T-cell (primary cell): ENCODE measurements at regions not wholly inside any gene's neighbourhood (a gene's known extent, or its start where the extent isn't known, plus 50 kb on each side); places are given as distances from the start of the nearest gene placed in this dataset.

Source experiments
- ATAC-seq, 4 experiments: fragments of 200-7000 bp in 3 of 4; fragments of 150-1000 bp in 1 of 4; cut with Tn5 transposase; replicated peaks in 1 of 4; 1 replicate in 3 of 4; 2 replicates in 1 of 4; pipeline ENCODE4 v1.10.0; 2021; ENCODE audit warnings: moderate library complexity in 3 of 4, mild to moderate bottlenecking in 2 of 4, moderate number of reproducible peaks in 1 of 4
- CTCF ChIA-PET, 2 donors: fragments of 300-600 bp; sonication (Branson Sonifier 250); formaldehyde crosslinking; loops; one replicate each; lab custom pipeline; 2022; ENCODE audit warnings: antibody characterized with exemption in 2 of 2; lab: Charles Lee
- POLR2A ChIA-PET, 2 donors: fragments of 300-600 bp; sonication (Branson Sonifier 250); formaldehyde crosslinking; loops; one replicate each; lab custom pipeline; 2022; ENCODE audit warnings: antibody characterized with exemption in 2 of 2; lab: Charles Lee
- DNase-seq, 35 experiments: peaks; one replicate each; pipeline versions ENCODE4 v3.0.0 to v3.0.0-alpha.2; 2013 to 2023
- H3K27ac ChIP-seq: one replicate; pipeline ENCODE4 v1.5.1; 2013; ENCODE audit warnings: low read length
- H3K27me3 ChIP-seq, 2 experiments: replicated peaks in 1 of 2; 1 replicate in 1 of 2; 2 replicates in 1 of 2; pipeline versions ENCODE4 v1.6.1 to v1.7.0; 2013; ENCODE audit warnings: low read length in 1 of 2, mixed read lengths in 1 of 2; ENCODE audit not compliant: control insufficient read depth in 2 of 2, insufficient read depth in 2 of 2; ENCODE audit errors: extremely low read depth in 1 of 2
- H3K36me3 ChIP-seq, 2 donors: 1 replicate in 1 of 2; 2 replicates in 1 of 2; pipeline versions ENCODE4 v1.6.1 to v1.7.0; 2013; ENCODE audit warnings: low read length in 1 of 2; ENCODE audit not compliant: control insufficient read depth in 2 of 2, insufficient read depth in 1 of 2; ENCODE audit errors: extremely low read depth in 1 of 2
- H3K4me1 ChIP-seq, 2 experiments: 1 replicate in 1 of 2; 2 replicates in 1 of 2; pipeline versions ENCODE4 v1.6.1 to v1.7.0; 2013; ENCODE audit warnings: low read length in 2 of 2, mixed read lengths in 1 of 2; ENCODE audit not compliant: insufficient read depth in 2 of 2, control insufficient read depth in 1 of 2; ENCODE audit errors: extremely low read depth in 1 of 2
- H3K4me3 ChIP-seq, 2 donors: 1 replicate in 1 of 2; 2 replicates in 1 of 2; pipeline versions ENCODE4 v1.5.1 to v1.7.0; 2013; ENCODE audit warnings: mild to moderate bottlenecking in 2 of 2, low read length in 1 of 2, moderate library complexity in 1 of 2; ENCODE audit not compliant: control insufficient read depth in 1 of 2; ENCODE audit errors: extremely low read depth in 1 of 2
- H3K9me3 ChIP-seq: 2 replicates; pipeline ENCODE4 v1.7.0; 2013
- H3K27ac Mint-ChIP-seq, 2 donors: one replicate each; pipeline ENCODE4 v1.8.0; 2020 to 2021; ENCODE audit warnings: mild to moderate bottlenecking in 2 of 2, mixed read lengths in 2 of 2
- H3K27me3 Mint-ChIP-seq, 2 donors: one replicate each; pipeline ENCODE4 v1.8.0; 2021 to 2022; ENCODE audit warnings: mixed read lengths in 2 of 2
- H3K36me3 Mint-ChIP-seq: one replicate; pipeline ENCODE4 v1.8.0; 2021; ENCODE audit warnings: mixed read lengths
- H3K4me1 Mint-ChIP-seq, 3 donors: one replicate each; pipeline ENCODE4 v1.8.0; 2020 to 2022; ENCODE audit warnings: mixed read lengths in 3 of 3, mild to moderate bottlenecking in 1 of 3
- H3K4me3 Mint-ChIP-seq, 3 donors: one replicate each; pipeline ENCODE4 v1.8.0; 2020 to 2022; ENCODE audit warnings: mild to moderate bottlenecking in 3 of 3, mixed read lengths in 3 of 3, moderate library complexity in 3 of 3
- H3K9me3 Mint-ChIP-seq, 3 donors: one replicate each; pipeline ENCODE4 v1.8.0; 2020 to 2022; ENCODE audit warnings: mixed read lengths in 3 of 3
- WGBS: methylation state at CpG from one replicate; pipeline ENCODE4 v1.1.5; 2013; ENCODE audit warnings: missing lambda C conversion rate; ENCODE audit not compliant: insufficient coverage; 5-methylcytosine and 5-hydroxymethylcytosine counted together

DNA sequence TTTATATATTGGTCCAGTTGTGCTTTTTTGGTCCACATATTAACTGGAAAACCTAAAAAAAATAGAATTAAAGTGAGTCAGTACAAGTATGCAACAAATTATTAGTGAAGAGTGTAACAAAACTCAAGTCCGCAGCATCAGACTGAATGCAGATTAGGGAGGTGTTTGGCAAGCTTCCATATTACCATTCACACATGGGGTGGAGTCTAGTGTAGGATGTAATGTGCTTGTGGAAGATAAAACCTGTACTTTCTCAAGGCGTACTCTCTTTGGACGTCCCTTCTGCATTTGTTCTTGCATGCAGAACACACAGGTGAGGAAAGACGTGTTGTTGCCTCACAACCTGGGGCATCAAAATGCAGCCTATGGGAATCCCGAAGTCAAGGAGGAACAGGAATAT, 668.7 kb downstream of the MRPL39 start:
- ATAC-seq (no peak), DNase-seq (no peak)
- Histone ChIP-seq H3K27me3 (no peaks in the 10 kb centered on the region), H3K36me3 (no peaks in the 10 kb centered on the region), H3K4me1 (no peaks in the 10 kb centered on the region), H3K27ac (no peak overlapping the region), H3K4me3 (no peak overlapping the region), H3K9me3 (no peaks in the 10 kb centered on the region)
- WGBS = 60% methylated on average over 1 of the region's 5 CpGs
- Mint-ChIP-seq H3K27ac (no peak overlapping the region), H3K27me3 (no peaks in the 10 kb centered on the region), H3K36me3 (no peaks in the 10 kb centered on the region), H3K4me3 (no peak overlapping the region), H3K4me1 (no peaks in the 10 kb centered on the region), H3K9me3 (peaks cover 0 to 3% (median 0%) of the 10 kb centered on the region in 3 donors)
- POLR2A ChIA-PET = no interaction called here
- CTCF ChIA-PET = no interaction called here

DNA sequence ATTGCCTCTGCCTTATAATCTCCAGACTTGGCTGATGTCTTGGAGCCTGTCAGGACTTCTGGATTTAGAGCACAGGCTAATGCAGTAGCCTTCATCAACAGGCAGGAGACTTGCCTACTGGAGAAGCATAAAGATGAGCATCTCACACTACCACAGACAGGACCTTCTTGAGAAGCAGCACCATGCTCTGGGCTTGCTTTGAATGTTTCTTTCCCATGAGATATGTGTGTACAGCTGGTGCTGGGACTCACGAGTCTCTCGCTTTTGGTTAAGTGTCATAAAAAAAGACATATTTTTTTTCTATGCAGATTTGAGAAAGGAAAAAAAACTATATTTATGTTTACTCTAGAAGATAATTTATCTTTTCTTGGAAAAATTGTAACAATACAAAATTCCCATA, 671.3 kb downstream of the MRPL39 start:
- ATAC-seq = no peak
- Mint-ChIP-seq H3K9me3 (peaks cover 0 to 3% (median 0%) of the 10 kb centered on the region in 3 donors), H3K27me3 (no peaks in the 10 kb centered on the region), H3K4me1 (no peaks in the 10 kb centered on the region), H3K36me3 (no peaks in the 10 kb centered on the region), H3K27ac (no peak overlapping the region), H3K4me3 (no peak overlapping the region)
- ChIA-PET CTCF (no interaction called here), POLR2A (no interaction called here)
- Histone ChIP-seq H3K27ac (no peak overlapping the region), H3K27me3 (no peaks in the 10 kb centered on the region), H3K4me1 (no peaks in the 10 kb centered on the region), H3K36me3 (no peaks in the 10 kb centered on the region), H3K4me3 (no peak overlapping the region), H3K9me3 (no peaks in the 10 kb centered on the region)
- WGBS = no CpG with 5 or more reads among the region's 2 CpGs
- DNase-seq = no peak

DNA sequence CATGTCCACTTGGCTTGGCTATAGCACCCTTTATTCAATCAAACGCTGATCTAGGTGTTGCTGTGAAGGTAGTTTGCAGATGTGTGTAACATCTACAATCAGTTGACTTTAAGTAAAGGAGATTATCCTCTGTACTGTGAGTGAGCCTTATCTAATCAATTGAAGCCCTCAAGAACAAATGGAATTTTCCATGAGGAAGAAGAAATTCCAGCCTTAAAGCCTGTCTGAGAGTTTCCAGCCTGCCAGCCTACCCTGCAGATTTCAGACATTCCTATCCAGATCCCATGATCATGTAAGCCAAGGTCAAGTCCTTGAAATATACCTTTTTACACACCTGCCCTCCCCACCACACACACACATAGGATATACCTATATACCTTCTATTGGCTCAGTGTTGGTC, 696.7 kb downstream of the MRPL39 start:
- Mint-ChIP-seq H3K9me3 (peaks cover 2 to 7% (median 4%) of the 10 kb centered on the region in 3 donors), H3K27me3 (no peaks in the 10 kb centered on the region), H3K4me3 (no peak overlapping the region), H3K27ac (no peak overlapping the region), H3K36me3 (no peaks in the 10 kb centered on the region), H3K4me1 (no peaks in the 10 kb centered on the region)
- no peak for DNase-seq
- no peak overlapping the region for H3K4me3 ChIP-seq
- no peaks in the 10 kb centered on the region for H3K36me3 ChIP-seq
- no peak for ATAC-seq
- POLR2A ChIA-PET = no interaction called here
- H3K4me1 ChIP-seq = no peaks in the 10 kb centered on the region
- WGBS = no CpG with 5 or more reads among the region's 1 CpG
- H3K9me3 ChIP-seq = no peaks in the 10 kb centered on the region
- H3K27me3 ChIP-seq = no peaks in the 10 kb centered on the region
- CTCF ChIA-PET = no interaction called here
- H3K27ac ChIP-seq = no peak overlapping the region

DNA sequence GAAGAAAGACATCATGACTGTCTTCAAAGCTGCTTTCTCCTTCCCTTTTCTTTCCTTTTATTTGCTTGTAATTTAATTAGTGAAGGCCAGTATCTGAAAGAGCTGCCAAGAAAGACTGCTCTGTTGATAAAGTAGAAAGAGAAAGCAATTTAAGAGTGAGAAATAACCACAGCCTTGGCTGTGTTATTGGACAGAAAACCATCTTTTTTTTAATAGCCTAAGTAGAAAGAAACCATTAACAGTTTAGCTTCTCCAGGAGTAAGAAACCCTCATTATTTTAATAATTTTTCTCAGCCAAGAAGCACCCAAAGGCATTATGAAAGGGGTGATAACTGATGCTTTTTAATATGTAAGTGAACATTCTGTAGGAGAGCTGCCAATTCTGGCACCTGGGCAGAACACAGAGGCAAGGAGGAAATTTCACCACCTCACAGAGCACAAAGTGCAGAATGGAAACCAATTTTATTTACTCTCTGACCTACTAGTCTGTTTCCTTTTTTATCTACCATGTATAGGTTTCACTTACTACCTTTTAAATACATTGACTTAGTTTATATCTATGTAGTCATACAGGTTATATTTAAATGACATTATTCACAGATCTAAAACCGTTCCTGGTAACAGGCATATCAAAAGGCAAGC, 703.2 kb downstream of the MRPL39 start:
- no peak for DNase-seq
- CTCF ChIA-PET = no interaction called here
- Mint-ChIP-seq H3K27ac (no peak overlapping the region), H3K4me1 (no peaks in the 10 kb centered on the region), H3K36me3 (no peaks in the 10 kb centered on the region), H3K9me3 (peaks cover 0 to 3% (median 0%) of the 10 kb centered on the region in 3 donors), H3K4me3 (no peak overlapping the region), H3K27me3 (no peaks in the 10 kb centered on the region)
- Histone ChIP-seq H3K27ac (no peak overlapping the region), H3K4me1 (no peaks in the 10 kb centered on the region), H3K27me3 (no peaks in the 10 kb centered on the region), H3K9me3 (no peaks in the 10 kb centered on the region), H3K4me3 (no peak overlapping the region), H3K36me3 (no peaks in the 10 kb centered on the region)
- POLR2A ChIA-PET = no interaction called here
- no peak for ATAC-seq
- no CpG with 5 or more reads among the region's 1 CpG for WGBS

DNA sequence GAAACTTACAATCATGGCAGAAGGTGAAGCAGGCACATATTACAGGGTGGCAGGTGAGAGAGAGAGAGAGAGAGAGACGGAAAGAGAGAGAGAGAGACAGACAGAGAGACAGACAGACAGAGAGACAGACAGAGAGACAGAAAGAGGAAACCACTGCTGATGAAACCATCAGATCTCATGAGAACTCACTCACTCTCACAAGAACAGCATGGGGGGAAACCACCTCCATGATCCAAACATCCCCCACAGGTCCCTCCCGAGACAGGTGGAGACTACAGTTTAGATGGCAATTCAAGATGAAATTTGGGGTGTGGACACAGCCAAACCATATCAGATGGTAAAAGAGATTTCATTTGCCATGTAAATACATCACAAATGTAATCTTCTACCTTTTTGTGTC, 708.1 kb downstream of the MRPL39 start:
- H3K4me1 ChIP-seq = no peaks in the 10 kb centered on the region
- Mint-ChIP-seq H3K27ac (no peak overlapping the region), H3K4me1 (no peaks in the 10 kb centered on the region), H3K27me3 (no peaks in the 10 kb centered on the region), H3K36me3 (no peaks in the 10 kb centered on the region), H3K4me3 (no peak overlapping the region), H3K9me3 (no peaks in the 10 kb centered on the region)
- POLR2A ChIA-PET = no interaction called here
- no peak for ATAC-seq
- CTCF ChIA-PET = no interaction called here
- H3K36me3 ChIP-seq = no peaks in the 10 kb centered on the region
- no peak for DNase-seq
- no peak overlapping the region for H3K27ac ChIP-seq
- H3K4me3 ChIP-seq = no peak overlapping the region
- no CpG with 5 or more reads among the region's 2 CpGs for WGBS
- no peaks in the 10 kb centered on the region for H3K9me3 ChIP-seq
- H3K27me3 ChIP-seq = no peaks in the 10 kb centered on the region

DNA sequence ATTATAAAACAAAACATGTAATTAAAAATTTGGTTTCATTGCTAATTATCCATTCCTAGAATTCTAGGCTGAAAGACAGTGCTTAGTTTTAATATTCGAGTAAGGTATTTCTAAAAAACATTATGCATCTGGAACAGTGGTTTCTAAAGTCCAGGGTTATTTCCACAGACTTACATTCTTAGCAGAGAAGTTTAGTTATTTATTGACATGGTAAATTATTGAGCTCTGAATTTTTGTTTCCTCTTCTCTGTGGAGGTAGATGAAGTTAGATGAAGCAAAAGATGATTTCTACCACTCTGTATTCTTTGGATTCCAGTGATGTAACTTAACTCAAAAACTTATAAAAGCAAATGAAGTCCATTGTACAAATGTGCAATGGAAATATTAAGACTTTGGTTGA, 709.4 kb downstream of the MRPL39 start:
- DNase-seq (no peak), ATAC-seq (no peak)
- no peak overlapping the region for H3K4me3 Mint-ChIP-seq
- H3K9me3 Mint-ChIP-seq = no peaks in the 10 kb centered on the region
- Histone ChIP-seq H3K9me3 (no peaks in the 10 kb centered on the region), H3K4me3 (no peak overlapping the region), H3K27me3 (no peaks in the 10 kb centered on the region), H3K27ac (no peak overlapping the region), H3K36me3 (no peaks in the 10 kb centered on the region), H3K4me1 (no peaks in the 10 kb centered on the region)
- H3K36me3 Mint-ChIP-seq = no peaks in the 10 kb centered on the region
- no peaks in the 10 kb centered on the region for H3K4me1 Mint-ChIP-seq
- no CpG with 5 or more reads among the region's 1 CpG for WGBS
- ChIA-PET POLR2A (no interaction called here), CTCF (no interaction called here)
- H3K27me3 Mint-ChIP-seq = no peaks in the 10 kb centered on the region
- no peak overlapping the region for H3K27ac Mint-ChIP-seq

DNA sequence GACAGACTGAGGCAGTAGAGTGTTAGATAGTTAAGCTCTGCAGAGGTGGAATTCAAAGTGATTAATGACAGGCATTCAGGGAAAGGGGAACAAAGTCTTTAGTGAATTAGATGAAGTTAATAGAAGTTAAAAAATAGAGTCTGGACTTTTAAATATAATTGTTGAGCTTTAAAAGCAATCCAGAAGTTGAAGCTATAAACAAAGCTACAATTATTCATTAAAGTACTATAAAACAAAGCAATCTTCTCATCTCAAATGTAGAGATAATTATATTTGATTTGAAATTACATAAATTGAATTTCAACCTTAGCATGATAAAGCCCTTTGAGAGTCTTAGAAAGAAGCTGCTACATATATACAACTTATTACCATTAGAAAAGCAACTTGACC, 710.6 kb downstream of the MRPL39 start:
- no peak overlapping the region for H3K27ac Mint-ChIP-seq

More for the DNA sequence above, 710.6 kb downstream of the MRPL39 start:
- ATAC-seq (no peak), DNase-seq (no peak)
- Histone ChIP-seq H3K9me3 (no peaks in the 10 kb centered on the region), H3K4me3 (no peak overlapping the region), H3K27ac (no peak overlapping the region), H3K27me3 (no peaks in the 10 kb centered on the region), H3K36me3 (no peaks in the 10 kb centered on the region), H3K4me1 (no peaks in the 10 kb centered on the region)
- POLR2A ChIA-PET = no interaction called here
- Mint-ChIP-seq H3K9me3 (peaks cover 4 to 5% (median 4%) of the 10 kb centered on the region in 3 donors), H3K4me3 (no peak overlapping the region), H3K36me3 (no peaks in the 10 kb centered on the region), H3K27me3 (no peaks in the 10 kb centered on the region), H3K4me1 (no peaks in the 10 kb centered on the region)
- CTCF ChIA-PET = no interaction called here
